NCI-H345 (cell line): ENCODE measurements at regions not wholly inside any gene's neighbourhood (a gene's known extent, or its start where the extent isn't known, plus 50 kb on each side); places are given as distances from the start of the nearest gene placed in this dataset.

ENCODE experiments used
- DNase-seq: peaks from one replicate; lab custom pipeline; 2025; lab: John Stamatoyannopoulos, UW

GRCh38 chr2:122993592-122993991, 1031.5 kb upstream of the CNTNAP5 start:
- no peak for DNase-seq

- no peak for DNase-seq
Measured at GRCh38 chr2:122999258-122999657, 1025.8 kb upstream of the CNTNAP5 start.

GRCh38 chr2:122999821-123000220, 1025.3 kb upstream of the CNTNAP5 start:
- no peak for DNase-seq

GRCh38 chr2:123002660-123003248, 1022.3 kb upstream of the CNTNAP5 start:
- DNase-seq = no peak

- DNase-seq = no peak
Measured at GRCh38 chr2:123015186-123015585, 1009.9 kb upstream of the CNTNAP5 start.

- no peak for DNase-seq
Measured at GRCh38 chr2:123035541-123035940, 989.5 kb upstream of the CNTNAP5 start.

- no peak for DNase-seq
Measured at GRCh38 chr2:123036300-123036699, 988.8 kb upstream of the CNTNAP5 start.

GRCh38 chr2:123040506-123040905, 984.6 kb upstream of the CNTNAP5 start:
- DNase-seq = no peak

- no peak for DNase-seq
Measured at GRCh38 chr2:123043458-123043857, 981.6 kb upstream of the CNTNAP5 start.

GRCh38 chr2:123045713-123046112, 979.4 kb upstream of the CNTNAP5 start:
- DNase-seq = no peak

GRCh38 chr2:123047186-123047585, 977.9 kb upstream of the CNTNAP5 start:
- no peak for DNase-seq

- no peak for DNase-seq
Measured at GRCh38 chr2:123051136-123051535, 974.0 kb upstream of the CNTNAP5 start.

GRCh38 chr2:123061534-123061933, 963.6 kb upstream of the CNTNAP5 start:
- DNase-seq = no peak

- DNase-seq = no peak
Measured at GRCh38 chr2:123073371-123073770, 951.7 kb upstream of the CNTNAP5 start.

- no peak for DNase-seq
Measured at GRCh38 chr2:123073956-123074355, 951.1 kb upstream of the CNTNAP5 start.

GRCh38 chr2:123077101-123077500, 948.0 kb upstream of the CNTNAP5 start:
- DNase-seq = no peak

GRCh38 chr2:123080331-123080730, 944.8 kb upstream of the CNTNAP5 start:
- DNase-seq = no peak

- DNase-seq = no peak
Measured at GRCh38 chr2:123085484-123085883, 939.6 kb upstream of the CNTNAP5 start.

- DNase-seq = no peak
Measured at GRCh38 chr2:123086613-123087385, 938.3 kb upstream of the CNTNAP5 start.

GRCh38 chr2:123091471-123091870, 933.6 kb upstream of the CNTNAP5 start:
- DNase-seq = no peak

- no peak for DNase-seq
Measured at GRCh38 chr2:123093199-123093598, 931.9 kb upstream of the CNTNAP5 start.

- DNase-seq = no peak
Measured at GRCh38 chr2:123095219-123095835, 929.8 kb upstream of the CNTNAP5 start.

- DNase-seq = no peak
Measured at GRCh38 chr2:123098619-123099018, 926.5 kb upstream of the CNTNAP5 start.
